ENCODE measurements at regions not wholly inside any gene's neighbourhood (a gene's known extent, or its start where the extent isn't known, plus 50 kb on each side); places are given as distances from the start of the nearest gene placed in this dataset.

DNA sequence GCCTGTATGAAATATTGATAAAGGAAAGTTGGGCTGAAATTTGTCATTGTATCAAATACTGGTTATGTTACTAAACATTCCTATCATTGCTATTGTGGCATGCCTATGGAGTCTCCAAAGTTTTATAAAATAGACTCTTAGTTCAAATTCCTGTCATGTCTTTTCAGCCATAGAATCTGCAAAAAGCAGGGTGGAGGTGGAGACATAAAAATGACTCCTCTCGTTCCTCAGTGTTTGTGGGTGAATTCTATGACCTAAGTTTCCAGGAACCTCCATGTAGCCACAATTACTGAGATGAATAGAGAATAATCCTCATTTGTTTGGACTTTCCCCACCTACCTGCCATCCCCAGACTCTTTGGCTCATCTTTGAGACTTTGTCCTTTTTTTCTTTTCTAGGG lies 326.3 kb upstream of the ETAA1 start:
- no peak overlapping the region for H3K27ac ChIP-seq
- TF ChIP-seq, protein P1, sequence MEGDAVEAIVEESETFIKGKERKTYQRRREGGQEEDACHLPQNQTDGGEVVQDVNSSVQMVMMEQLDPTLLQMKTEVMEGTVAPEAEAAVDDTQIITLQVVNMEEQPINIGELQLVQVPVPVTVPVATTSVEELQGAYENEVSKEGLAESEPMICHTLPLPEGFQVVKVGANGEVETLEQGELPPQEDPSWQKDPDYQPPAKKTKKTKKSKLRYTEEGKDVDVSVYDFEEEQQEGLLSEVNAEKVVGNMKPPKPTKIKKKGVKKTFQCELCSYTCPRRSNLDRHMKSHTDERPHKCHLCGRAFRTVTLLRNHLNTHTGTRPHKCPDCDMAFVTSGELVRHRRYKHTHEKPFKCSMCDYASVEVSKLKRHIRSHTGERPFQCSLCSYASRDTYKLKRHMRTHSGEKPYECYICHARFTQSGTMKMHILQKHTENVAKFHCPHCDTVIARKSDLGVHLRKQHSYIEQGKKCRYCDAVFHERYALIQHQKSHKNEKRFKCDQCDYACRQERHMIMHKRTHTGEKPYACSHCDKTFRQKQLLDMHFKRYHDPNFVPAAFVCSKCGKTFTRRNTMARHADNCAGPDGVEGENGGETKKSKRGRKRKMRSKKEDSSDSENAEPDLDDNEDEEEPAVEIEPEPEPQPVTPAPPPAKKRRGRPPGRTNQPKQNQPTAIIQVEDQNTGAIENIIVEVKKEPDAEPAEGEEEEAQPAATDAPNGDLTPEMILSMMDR (conservative IDR thresholded peaks at IDR 0.05) = no peak

DNA sequence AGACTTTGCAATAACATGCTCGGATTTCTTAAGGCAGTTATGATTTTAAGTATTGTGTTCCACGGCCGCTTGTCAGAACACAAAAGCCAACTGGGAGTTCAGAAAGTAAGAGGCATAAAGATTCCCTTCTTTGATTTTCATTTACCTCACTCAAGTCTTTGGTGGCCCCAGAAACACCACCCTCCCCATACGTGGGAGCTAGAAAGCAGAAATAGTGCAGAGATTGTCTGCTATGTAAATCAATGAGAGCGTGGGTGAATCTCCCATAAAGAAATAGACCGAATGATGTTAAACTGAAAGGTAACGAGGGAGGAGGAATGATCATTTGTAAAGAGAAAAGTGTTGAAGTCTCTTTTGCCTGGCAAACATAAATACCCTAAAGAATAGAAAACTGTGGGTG lies 322.1 kb upstream of the ETAA1 start:
- TF ChIP-seq, protein P1 (conservative IDR thresholded peaks at IDR 0.05) = no peak
- H3K27ac ChIP-seq = no peak overlapping the region

DNA sequence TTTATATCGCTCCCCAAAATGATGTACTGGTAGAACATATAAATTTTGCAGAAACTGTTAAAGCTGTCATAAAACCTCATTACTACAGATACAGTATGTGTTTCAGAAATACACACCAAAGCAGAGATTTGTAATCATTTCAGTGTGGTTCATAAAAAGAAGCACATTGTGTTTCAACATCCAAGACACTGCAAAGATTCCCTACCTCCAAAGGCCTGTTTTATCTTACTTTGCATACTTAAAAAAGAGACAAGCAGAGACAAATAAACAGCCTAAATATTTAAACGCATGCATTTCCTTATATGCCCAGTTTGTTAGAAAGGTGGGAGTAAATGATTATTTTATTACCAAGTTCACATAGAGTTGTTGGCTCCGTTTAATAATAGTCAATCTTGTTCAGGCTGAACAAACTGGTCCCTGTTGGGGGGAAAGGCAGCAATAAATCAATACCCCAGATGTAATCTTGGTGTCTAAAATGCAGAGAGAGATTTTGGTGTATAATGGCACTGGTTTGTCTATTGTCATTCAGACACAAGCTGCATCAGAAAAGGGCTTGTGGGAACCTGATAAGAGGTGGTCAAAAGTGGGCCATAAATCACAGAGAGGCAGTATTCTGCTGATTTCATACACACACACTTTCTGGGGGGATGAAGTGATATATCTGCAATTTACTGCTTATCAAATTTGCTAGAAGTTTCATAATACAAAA lies 321.4 kb upstream of the ETAA1 start:
- TF ChIP-seq, protein P1 (conservative IDR thresholded peaks at IDR 0.05) = no peak

DNA sequence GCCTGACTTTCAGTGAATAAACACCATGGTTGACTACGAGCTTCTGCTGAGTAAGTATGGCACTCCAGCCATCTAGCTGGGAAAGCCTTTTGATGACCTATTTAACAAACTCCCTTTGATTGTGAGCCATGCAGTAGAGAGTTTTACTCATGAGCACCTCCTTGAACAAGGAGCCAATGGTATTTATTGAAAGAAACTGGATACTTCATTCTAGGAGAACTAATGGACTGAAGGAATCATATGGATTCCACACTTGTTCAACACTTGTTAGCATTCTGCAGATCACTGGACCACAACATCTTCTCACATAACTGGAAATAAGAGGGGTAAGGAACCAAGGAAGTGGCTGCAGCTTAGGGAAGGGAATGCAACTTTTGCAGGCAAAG lies 320.9 kb upstream of the ETAA1 start:
- no peak overlapping the region for H3K27ac ChIP-seq
- TF ChIP-seq, protein P1 (conservative IDR thresholded peaks at IDR 0.05) = no peak

More for the DNA sequence above, 321.4 kb upstream of the ETAA1 start:
- no peak overlapping the region for H3K27ac ChIP-seq

DNA sequence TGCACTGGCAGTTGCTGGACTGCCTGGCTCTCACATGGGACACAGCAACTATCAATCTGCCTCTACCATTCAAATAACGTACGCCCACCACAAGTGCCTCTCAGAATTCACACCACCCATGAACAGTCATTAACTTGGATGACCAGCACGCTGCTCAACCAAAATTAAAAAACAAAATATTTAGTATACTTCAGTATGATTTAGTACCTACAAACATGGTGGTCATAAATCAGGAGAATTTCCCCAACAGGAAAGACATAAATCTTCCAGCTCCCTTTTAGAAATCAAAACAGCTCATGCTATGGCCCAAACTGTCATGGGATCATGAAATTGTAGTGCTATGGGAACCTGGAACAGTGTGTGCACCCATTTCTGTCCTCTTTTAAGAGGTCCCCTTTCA lies 317.4 kb upstream of the ETAA1 start:
- TF ChIP-seq, protein P1 (conservative IDR thresholded peaks at IDR 0.05) = no peak

DNA sequence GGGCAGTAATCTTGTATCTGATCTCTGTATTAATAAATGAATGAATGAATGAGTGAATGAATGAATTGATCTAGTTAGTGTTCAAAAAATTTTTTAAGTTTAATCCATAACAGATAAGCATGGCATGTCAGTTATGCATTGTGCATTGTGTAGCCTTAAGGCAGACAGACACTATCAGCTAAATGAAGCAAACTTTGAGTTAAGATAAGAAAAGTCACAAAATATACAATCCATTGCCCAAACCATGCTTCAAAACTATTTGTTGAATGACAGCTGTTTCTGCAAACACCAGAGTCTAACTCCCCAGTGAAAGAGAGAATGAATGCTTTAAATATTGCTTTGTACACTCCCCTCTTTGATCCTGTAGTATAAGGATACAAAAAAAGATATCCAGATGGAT lies 314.3 kb upstream of the ETAA1 start:
- TF ChIP-seq, protein P1 (conservative IDR thresholded peaks at IDR 0.05) = no peak
- no peak overlapping the region for H3K27ac ChIP-seq

More for the DNA sequence above, 317.4 kb upstream of the ETAA1 start:
- no peak overlapping the region for H3K27ac ChIP-seq

DNA sequence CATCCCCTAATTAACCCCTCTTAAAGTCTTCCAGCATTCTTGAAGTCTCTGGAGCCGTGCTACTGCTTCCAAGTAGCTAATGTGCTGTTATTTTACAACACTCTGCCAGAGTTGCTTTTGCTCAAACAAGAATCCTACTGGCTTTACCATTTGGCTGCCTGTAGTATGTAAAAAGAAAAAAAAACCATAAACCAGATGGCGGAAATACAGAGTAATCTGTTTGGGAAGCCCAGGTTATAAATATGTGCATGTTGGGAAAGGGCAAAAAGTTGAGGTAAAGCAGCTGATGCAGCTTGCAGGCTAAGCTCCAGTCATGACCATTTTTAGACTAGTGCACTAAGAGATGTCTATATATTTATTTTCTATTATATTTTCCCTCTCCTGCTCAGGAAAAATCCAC lies 313.2 kb upstream of the ETAA1 start:
- TF ChIP-seq, protein P1 (conservative IDR thresholded peaks at IDR 0.05) = no peak
- no peak overlapping the region for H3K27ac ChIP-seq

Measured in VCaP (cell line).